HCT116 (cell line): ENCODE measurements at regions not wholly inside any gene's neighbourhood (a gene's known extent, or its start where the extent isn't known, plus 50 kb on each side); places are given as distances from the start of the nearest gene placed in this dataset.
"Not testable (repeated sequence)": the region's sequence is repeated elsewhere in the genome, so short reads cannot be mapped to it uniquely, and the experiment has no call there.

ENCODE experiments used
- EZH2 ChIP-seq: fragments of 200-600 bp; sonication (generic); IDR thresholded peaks from 2 replicates; pipeline ENCODE4 v1.6.1; 2017; ENCODE audit warnings: antibody characterized with exemption, mixed run types
- POLR2A ChIP-seq: IDR thresholded peaks from 2 replicates; pipeline ENCODE4 v1.7.0; 2011; ENCODE audit warnings: borderline replicate concordance; ENCODE audit not compliant: insufficient read depth, insufficient read length; ENCODE audit errors: extremely low read depth
- TF ChIP-seq, protein P1 (sequence below), 3 experiments: fragments of 200-600 bp in 1 of 3; sonication (generic) in 1 of 3; IDR thresholded peaks in 2 of 3; conservative IDR thresholded peaks in 1 of 3; 2 replicates each; pipeline ENCODE4 v1.5.1; 2012 to 2017; ENCODE audit warnings: low read depth in 2 of 3, low read length in 2 of 3, antibody characterized with exemption in 1 of 3, borderline replicate concordance in 1 of 3, control low read depth in 1 of 3, mild to moderate bottlenecking in 1 of 3, mixed read lengths in 1 of 3, mixed run types in 1 of 3, moderate library complexity in 1 of 3; ENCODE audit not compliant: insufficient read depth in 1 of 3

GRCh38 chr20:55074266-55074840, 599.0 kb downstream of the DOK5 start:
- TF ChIP-seq, protein P1, sequence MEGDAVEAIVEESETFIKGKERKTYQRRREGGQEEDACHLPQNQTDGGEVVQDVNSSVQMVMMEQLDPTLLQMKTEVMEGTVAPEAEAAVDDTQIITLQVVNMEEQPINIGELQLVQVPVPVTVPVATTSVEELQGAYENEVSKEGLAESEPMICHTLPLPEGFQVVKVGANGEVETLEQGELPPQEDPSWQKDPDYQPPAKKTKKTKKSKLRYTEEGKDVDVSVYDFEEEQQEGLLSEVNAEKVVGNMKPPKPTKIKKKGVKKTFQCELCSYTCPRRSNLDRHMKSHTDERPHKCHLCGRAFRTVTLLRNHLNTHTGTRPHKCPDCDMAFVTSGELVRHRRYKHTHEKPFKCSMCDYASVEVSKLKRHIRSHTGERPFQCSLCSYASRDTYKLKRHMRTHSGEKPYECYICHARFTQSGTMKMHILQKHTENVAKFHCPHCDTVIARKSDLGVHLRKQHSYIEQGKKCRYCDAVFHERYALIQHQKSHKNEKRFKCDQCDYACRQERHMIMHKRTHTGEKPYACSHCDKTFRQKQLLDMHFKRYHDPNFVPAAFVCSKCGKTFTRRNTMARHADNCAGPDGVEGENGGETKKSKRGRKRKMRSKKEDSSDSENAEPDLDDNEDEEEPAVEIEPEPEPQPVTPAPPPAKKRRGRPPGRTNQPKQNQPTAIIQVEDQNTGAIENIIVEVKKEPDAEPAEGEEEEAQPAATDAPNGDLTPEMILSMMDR (IDR thresholded peaks at IDR 0.05 in 2 of 3, conservative IDR thresholded peaks at IDR 0.05 in 1 of 3; ENCODE audit: borderline replicate concordance in 1 of 3, insufficient read depth in 1 of 3, low read depth in 2 of 3, low read length in 2 of 3), result not testable (repeated sequence)
- not testable (repeated sequence) for TF ChIP-seq EZH2, POLR2A
